GM23338 (cell line): ENCODE measurements at regions not wholly inside any gene's neighbourhood (a gene's known extent, or its start where the extent isn't known, plus 50 kb on each side); places are given as distances from the start of the nearest gene placed in this dataset.

ENCODE experiments used
- CREB1 ChIP-seq: fragments of 250-450 bp; sonication (Bioruptor Pico); IDR thresholded peaks from 2 replicates; pipeline ENCODE4 v1.5.0; 2020; ENCODE audit warnings: low read depth, mild to moderate bottlenecking, moderate library complexity
- ETS1 ChIP-seq: IDR thresholded peaks from 2 replicates; pipeline ENCODE4 v1.6.1; 2016; ENCODE audit warnings: antibody characterized with exemption
- EZH2 ChIP-seq: fragments of 200-600 bp; sonication (generic); IDR thresholded peaks from one replicate; pipeline ENCODE4 v1.8.0; 2017; ENCODE audit warnings: antibody characterized with exemption, mild to moderate bottlenecking, low read depth; ENCODE audit not compliant: unreplicated experiment
- EZH2phosphoT487 ChIP-seq: fragments of 200-600 bp; sonication (generic); IDR thresholded peaks from one replicate; pipeline ENCODE4 v1.8.1; 2018; ENCODE audit warnings: antibody characterized with exemption; ENCODE audit not compliant: unreplicated experiment
- JUNB ChIP-seq: IDR thresholded peaks from one replicate; pipeline ENCODE4 v1.6.1; 2016; ENCODE audit warnings: antibody characterized with exemption; ENCODE audit not compliant: unreplicated experiment
- NANOG ChIP-seq: IDR thresholded peaks from 2 replicates; pipeline ENCODE4 v1.6.1; 2016; ENCODE audit warnings: antibody characterized with exemption, borderline replicate concordance
- POLR2AphosphoS5 ChIP-seq: IDR thresholded peaks from 2 replicates; pipeline ENCODE4 v1.6.1; 2016; ENCODE audit warnings: antibody characterized with exemption, low read depth
- STAT1 ChIP-seq: IDR thresholded peaks from one replicate; pipeline ENCODE4 v1.6.1; 2016; ENCODE audit warnings: antibody characterized with exemption; ENCODE audit not compliant: unreplicated experiment
- ZNF114 ChIP-seq: fragments of 250-450 bp; sonication (Bioruptor Pico); IDR thresholded peaks from 2 replicates; pipeline ENCODE4 v1.5.0; 2020; ENCODE audit warnings: mild to moderate bottlenecking, moderate library complexity
- TF ChIP-seq, protein P1 (sequence below), 2 experiments: fragments of 200-600 bp in 1 of 2; sonication (generic) in 1 of 2; conservative IDR thresholded peaks; 2 replicates each; pipeline versions ENCODE4 v1.5.1 to v1.6.1; 2016 to 2017; ENCODE audit warnings: antibody characterized with exemption in 2 of 2, low read depth in 2 of 2, mild to moderate bottlenecking in 2 of 2, moderate library complexity in 1 of 2
- TF ChIP-seq, protein P2 (sequence below): IDR thresholded peaks from one replicate; pipeline ENCODE4 v1.6.1; 2018; ENCODE audit warnings: antibody characterized with exemption; ENCODE audit not compliant: unreplicated experiment
- TF ChIP-seq, protein P3 (sequence below): fragments of 250-450 bp; sonication (Bioruptor Pico); IDR thresholded peaks from 2 replicates; pipeline ENCODE4 v1.5.0; 2020; ENCODE audit warnings: mild to moderate bottlenecking, moderate library complexity

- TF ChIP-seq EZH2phosphoT487 = no peak
- TF ChIP-seq, protein P1, sequence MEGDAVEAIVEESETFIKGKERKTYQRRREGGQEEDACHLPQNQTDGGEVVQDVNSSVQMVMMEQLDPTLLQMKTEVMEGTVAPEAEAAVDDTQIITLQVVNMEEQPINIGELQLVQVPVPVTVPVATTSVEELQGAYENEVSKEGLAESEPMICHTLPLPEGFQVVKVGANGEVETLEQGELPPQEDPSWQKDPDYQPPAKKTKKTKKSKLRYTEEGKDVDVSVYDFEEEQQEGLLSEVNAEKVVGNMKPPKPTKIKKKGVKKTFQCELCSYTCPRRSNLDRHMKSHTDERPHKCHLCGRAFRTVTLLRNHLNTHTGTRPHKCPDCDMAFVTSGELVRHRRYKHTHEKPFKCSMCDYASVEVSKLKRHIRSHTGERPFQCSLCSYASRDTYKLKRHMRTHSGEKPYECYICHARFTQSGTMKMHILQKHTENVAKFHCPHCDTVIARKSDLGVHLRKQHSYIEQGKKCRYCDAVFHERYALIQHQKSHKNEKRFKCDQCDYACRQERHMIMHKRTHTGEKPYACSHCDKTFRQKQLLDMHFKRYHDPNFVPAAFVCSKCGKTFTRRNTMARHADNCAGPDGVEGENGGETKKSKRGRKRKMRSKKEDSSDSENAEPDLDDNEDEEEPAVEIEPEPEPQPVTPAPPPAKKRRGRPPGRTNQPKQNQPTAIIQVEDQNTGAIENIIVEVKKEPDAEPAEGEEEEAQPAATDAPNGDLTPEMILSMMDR (conservative IDR thresholded peaks at IDR 0.05; ENCODE audit: low read depth in 2 of 2) = no peak
- TF ChIP-seq POLR2AphosphoS5 = no peak
- no peak for TF ChIP-seq EZH2
- TF ChIP-seq, protein P2, sequence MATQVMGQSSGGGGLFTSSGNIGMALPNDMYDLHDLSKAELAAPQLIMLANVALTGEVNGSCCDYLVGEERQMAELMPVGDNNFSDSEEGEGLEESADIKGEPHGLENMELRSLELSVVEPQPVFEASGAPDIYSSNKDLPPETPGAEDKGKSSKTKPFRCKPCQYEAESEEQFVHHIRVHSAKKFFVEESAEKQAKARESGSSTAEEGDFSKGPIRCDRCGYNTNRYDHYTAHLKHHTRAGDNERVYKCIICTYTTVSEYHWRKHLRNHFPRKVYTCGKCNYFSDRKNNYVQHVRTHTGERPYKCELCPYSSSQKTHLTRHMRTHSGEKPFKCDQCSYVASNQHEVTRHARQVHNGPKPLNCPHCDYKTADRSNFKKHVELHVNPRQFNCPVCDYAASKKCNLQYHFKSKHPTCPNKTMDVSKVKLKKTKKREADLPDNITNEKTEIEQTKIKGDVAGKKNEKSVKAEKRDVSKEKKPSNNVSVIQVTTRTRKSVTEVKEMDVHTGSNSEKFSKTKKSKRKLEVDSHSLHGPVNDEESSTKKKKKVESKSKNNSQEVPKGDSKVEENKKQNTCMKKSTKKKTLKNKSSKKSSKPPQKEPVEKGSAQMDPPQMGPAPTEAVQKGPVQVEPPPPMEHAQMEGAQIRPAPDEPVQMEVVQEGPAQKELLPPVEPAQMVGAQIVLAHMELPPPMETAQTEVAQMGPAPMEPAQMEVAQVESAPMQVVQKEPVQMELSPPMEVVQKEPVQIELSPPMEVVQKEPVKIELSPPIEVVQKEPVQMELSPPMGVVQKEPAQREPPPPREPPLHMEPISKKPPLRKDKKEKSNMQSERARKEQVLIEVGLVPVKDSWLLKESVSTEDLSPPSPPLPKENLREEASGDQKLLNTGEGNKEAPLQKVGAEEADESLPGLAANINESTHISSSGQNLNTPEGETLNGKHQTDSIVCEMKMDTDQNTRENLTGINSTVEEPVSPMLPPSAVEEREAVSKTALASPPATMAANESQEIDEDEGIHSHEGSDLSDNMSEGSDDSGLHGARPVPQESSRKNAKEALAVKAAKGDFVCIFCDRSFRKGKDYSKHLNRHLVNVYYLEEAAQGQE = no peak
- no peak for TF ChIP-seq ETS1
- TF ChIP-seq NANOG = no peak
- no peak for TF ChIP-seq STAT1
- TF ChIP-seq JUNB = no peak
- no peak for TF ChIP-seq CREB1 (CRISPR knock-in tag)
- no peak for TF ChIP-seq ZNF114 (CRISPR knock-in tag)
- TF ChIP-seq, protein P3, sequence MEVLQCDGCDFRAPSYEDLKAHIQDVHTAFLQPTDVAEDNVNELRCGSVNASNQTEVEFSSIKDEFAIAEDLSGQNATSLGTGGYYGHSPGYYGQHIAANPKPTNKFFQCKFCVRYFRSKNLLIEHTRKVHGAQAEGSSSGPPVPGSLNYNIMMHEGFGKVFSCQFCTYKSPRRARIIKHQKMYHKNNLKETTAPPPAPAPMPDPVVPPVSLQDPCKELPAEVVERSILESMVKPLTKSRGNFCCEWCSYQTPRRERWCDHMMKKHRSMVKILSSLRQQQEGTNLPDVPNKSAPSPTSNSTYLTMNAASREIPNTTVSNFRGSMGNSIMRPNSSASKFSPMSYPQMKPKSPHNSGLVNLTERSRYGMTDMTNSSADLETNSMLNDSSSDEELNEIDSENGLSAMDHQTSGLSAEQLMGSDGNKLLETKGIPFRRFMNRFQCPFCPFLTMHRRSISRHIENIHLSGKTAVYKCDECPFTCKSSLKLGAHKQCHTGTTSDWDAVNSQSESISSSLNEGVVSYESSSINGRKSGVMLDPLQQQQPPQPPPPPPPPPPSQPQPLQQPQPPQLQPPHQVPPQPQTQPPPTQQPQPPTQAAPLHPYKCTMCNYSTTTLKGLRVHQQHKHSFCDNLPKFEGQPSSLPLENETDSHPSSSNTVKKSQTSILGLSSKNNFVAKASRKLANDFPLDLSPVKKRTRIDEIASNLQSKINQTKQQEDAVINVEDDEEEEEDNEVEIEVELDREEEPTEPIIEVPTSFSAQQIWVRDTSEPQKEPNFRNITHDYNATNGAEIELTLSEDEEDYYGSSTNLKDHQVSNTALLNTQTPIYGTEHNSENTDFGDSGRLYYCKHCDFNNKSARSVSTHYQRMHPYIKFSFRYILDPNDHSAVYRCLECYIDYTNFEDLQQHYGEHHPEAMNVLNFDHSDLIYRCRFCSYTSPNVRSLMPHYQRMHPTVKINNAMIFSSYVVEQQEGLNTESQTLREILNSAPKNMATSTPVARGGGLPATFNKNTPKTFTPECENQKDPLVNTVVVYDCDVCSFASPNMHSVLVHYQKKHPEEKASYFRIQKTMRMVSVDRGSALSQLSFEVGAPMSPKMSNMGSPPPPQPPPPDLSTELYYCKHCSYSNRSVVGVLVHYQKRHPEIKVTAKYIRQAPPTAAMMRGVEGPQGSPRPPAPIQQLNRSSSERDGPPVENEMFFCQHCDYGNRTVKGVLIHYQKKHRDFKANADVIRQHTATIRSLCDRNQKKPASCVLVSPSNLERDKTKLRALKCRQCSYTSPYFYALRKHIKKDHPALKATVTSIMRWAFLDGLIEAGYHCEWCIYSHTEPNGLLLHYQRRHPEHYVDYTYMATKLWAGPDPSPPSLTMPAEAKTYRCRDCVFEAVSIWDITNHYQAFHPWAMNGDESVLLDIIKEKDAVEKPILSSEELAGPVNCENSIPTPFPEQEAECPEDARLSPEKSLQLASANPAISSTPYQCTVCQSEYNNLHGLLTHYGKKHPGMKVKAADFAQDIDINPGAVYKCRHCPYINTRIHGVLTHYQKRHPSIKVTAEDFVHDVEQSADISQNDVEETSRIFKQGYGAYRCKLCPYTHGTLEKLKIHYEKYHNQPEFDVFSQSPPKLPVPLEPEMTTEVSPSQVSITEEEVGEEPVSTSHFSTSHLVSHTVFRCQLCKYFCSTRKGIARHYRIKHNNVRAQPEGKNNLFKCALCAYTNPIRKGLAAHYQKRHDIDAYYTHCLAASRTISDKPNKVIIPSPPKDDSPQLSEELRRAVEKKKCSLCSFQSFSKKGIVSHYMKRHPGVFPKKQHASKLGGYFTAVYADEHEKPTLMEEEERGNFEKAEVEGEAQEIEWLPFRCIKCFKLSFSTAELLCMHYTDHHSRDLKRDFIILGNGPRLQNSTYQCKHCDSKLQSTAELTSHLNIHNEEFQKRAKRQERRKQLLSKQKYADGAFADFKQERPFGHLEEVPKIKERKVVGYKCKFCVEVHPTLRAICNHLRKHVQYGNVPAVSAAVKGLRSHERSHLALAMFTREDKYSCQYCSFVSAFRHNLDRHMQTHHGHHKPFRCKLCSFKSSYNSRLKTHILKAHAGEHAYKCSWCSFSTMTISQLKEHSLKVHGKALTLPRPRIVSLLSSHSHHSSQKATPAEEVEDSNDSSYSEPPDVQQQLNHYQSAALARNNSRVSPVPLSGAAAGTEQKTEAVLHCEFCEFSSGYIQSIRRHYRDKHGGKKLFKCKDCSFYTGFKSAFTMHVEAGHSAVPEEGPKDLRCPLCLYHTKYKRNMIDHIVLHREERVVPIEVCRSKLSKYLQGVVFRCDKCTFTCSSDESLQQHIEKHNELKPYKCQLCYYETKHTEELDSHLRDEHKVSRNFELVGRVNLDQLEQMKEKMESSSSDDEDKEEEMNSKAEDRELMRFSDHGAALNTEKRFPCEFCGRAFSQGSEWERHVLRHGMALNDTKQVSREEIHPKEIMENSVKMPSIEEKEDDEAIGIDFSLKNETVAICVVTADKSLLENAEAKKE = no peak
These were observed 63.7 kb upstream of the HPF1 start for GRCh38 chr4:169821402-169821801.
